Nephron (organoid): ENCODE measurements at regions not wholly inside any gene's neighbourhood (a gene's known extent, or its start where the extent isn't known, plus 50 kb on each side); places are given as distances from the start of the nearest gene placed in this dataset.

Experiments
- H3K27ac Mint-ChIP-seq, 3 experiments: 2 replicates each; pipeline ENCODE4 v1.8.0; 2020; ENCODE audit warnings: mixed read lengths in 3 of 3, mild to moderate bottlenecking in 2 of 3, moderate library complexity in 1 of 3
- H3K27me3 Mint-ChIP-seq: 2 replicates; pipeline ENCODE4 v1.8.0; 2021; ENCODE audit warnings: low read depth, mild to moderate bottlenecking, moderate library complexity, mixed read lengths
- H3K36me3 Mint-ChIP-seq: 2 replicates; pipeline ENCODE4 v1.8.0; 2020; ENCODE audit warnings: low read depth, mixed read lengths
- H3K4me1 Mint-ChIP-seq: 2 replicates; pipeline ENCODE4 v1.8.0; 2020; ENCODE audit warnings: mixed read lengths
- H3K4me3 Mint-ChIP-seq, 3 experiments: 2 replicates each; pipeline ENCODE4 v1.8.0; 2020; ENCODE audit warnings: mild to moderate bottlenecking in 3 of 3, mixed read lengths in 3 of 3, moderate library complexity in 2 of 3
- H3K9me3 Mint-ChIP-seq: 2 replicates; pipeline ENCODE4 v1.8.0; 2020; ENCODE audit warnings: mixed read lengths
- TF ChIP-seq, protein P1 (sequence below), 3 experiments: fragments of 200-600 bp; sonication (generic); IDR thresholded peaks; one replicate each; pipeline ENCODE4 v1.5.0; 2021; ENCODE audit warnings: antibody characterized with exemption in 3 of 3; ENCODE audit not compliant: unreplicated experiment in 3 of 3

DNA sequence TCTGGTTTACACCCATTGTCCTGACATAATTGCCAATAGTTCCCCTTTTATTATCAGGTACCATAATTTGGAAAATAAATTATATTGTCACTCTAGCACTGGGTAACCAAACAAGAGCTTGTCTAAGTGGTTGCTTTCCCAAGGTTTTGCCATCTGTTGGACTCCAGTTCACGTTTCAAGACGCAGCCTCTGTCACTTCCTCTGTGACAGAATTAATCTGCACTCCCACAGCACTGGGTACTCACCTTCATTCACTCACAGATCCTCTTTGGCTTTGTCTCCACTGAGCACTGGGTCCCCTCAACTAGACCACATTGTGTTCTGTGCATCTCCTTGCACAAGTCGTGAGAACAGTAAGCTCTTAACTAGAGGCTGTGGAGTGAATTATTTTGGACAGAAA lies 123.6 kb upstream of the JUN start:
- TF ChIP-seq, protein P1, sequence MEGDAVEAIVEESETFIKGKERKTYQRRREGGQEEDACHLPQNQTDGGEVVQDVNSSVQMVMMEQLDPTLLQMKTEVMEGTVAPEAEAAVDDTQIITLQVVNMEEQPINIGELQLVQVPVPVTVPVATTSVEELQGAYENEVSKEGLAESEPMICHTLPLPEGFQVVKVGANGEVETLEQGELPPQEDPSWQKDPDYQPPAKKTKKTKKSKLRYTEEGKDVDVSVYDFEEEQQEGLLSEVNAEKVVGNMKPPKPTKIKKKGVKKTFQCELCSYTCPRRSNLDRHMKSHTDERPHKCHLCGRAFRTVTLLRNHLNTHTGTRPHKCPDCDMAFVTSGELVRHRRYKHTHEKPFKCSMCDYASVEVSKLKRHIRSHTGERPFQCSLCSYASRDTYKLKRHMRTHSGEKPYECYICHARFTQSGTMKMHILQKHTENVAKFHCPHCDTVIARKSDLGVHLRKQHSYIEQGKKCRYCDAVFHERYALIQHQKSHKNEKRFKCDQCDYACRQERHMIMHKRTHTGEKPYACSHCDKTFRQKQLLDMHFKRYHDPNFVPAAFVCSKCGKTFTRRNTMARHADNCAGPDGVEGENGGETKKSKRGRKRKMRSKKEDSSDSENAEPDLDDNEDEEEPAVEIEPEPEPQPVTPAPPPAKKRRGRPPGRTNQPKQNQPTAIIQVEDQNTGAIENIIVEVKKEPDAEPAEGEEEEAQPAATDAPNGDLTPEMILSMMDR (IDR thresholded peaks at IDR 0.05; ENCODE audit: unreplicated experiment in 3 of 3) = no peak
- Mint-ChIP-seq H3K9me3 (no peaks in the 10 kb centered on the region), H3K27me3 (no peaks in the 10 kb centered on the region), H3K4me1 (peaks cover 28% of the 10 kb centered on the region), H3K4me3 (no peak overlapping the region), H3K36me3 (no peaks in the 10 kb centered on the region), H3K27ac (peak overlapping the region in 1 of 3 experiments; percentile 38)

DNA sequence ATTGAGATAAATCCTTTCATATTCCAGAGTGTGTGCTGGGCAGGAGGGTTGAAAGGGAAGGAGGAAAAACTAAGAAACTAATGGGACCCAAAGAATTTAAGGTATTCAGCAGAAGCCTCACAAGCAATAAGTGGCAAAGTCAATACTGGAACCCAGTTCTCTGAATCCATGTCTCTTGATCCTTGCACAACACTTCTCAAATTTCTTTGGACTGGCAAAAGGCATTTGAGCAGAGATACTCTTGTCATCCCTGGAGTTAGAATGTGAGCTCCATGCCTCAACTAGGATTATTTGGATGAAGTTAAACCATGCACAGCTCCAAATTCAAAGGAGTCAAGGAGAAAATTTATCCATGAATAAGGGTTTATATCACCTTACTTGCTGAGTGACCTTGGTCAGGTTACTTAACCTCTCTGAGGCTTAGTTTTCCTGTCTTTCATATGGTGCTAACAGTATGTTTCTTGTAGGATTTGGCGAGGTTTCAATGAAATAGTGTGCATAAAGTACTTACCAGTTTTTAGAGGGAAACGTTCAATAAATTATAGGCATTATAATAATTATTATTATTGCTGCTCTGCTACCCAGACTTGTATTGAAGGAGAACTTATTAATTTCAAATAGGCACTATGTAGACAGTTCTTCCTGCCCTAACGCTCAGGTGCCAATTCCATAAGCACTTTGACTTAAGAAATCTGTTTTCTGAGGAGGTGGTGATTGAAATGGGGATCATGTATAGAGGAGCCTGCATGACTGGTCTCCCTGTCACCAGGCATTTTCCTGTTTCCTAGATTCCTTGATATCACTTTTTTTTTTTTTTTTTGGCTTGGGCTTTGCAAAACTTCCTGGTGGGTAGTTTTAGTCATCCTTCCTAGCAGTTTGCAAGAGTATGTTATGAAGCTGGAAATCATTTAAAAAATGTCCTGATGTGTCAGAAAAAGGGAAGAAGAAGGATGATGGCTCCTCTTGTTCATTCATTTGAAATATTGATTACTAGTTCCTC lies 125.0 kb upstream of the JUN start:
- peaks cover 22% of the 10 kb centered on the region for H3K4me1 Mint-ChIP-seq
- peaks cover 5% of the 10 kb centered on the region for H3K9me3 Mint-ChIP-seq
- no peak overlapping the region for H3K4me3 Mint-ChIP-seq
- H3K27ac Mint-ChIP-seq = no peak overlapping the region
- no peaks in the 10 kb centered on the region for H3K36me3 Mint-ChIP-seq
- H3K27me3 Mint-ChIP-seq = no peaks in the 10 kb centered on the region
- TF ChIP-seq, protein P1 (IDR thresholded peaks at IDR 0.05; ENCODE audit: unreplicated experiment in 3 of 3) = no peak

GRCh38 chr1:58909914-58910681 lies 126.3 kb upstream of the JUN start:
- Mint-ChIP-seq H3K27me3 (no peaks in the 10 kb centered on the region), H3K36me3 (peaks cover 6% of the 10 kb centered on the region), H3K9me3 (peaks cover 11% of the 10 kb centered on the region), H3K4me3 (no peak overlapping the region), H3K4me1 (peaks cover 14% of the 10 kb centered on the region), H3K27ac (no peak overlapping the region)
- TF ChIP-seq, protein P1 (IDR thresholded peaks at IDR 0.05; ENCODE audit: unreplicated experiment in 3 of 3) = no peak

DNA sequence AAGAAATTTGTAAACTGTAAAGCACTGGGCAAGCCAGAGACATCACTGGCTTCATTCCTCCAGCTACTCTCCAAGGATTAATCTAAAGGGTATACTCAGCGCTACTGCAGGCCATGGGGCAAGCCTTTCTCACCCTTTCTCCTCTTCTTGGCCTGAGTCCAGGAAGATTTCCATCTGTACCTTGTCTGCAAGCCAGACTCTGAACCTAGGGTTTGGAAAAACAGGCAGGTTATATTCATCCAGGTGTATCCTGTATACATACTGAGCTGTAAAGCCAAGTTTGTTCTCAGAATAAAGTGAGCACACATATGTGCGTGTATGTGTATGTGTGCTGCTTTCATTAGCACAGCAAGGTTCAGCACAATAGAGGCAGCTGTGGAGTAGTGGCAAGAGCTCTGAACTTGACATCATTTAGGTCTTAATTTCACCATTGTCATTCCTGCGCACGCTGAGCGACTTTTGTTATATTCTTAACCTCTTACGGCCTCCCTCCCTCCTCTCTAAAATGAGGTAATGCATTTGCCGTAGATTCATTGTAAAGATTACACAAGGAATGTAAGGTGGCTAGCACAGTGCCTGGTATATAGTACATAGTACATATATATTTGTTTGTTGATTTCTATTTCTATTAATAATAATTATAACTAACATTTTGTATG lies 128.1 kb upstream of the JUN start:
- no peaks in the 10 kb centered on the region for H3K27me3 Mint-ChIP-seq
- no peak overlapping the region for H3K4me3 Mint-ChIP-seq
- peaks cover 6% of the 10 kb centered on the region for H3K36me3 Mint-ChIP-seq
- TF ChIP-seq, protein P1 (IDR thresholded peaks at IDR 0.05; ENCODE audit: unreplicated experiment in 3 of 3) = no peak
- H3K27ac Mint-ChIP-seq = no peak overlapping the region
- peaks cover 14% of the 10 kb centered on the region for H3K9me3 Mint-ChIP-seq
- H3K4me1 Mint-ChIP-seq = no peaks in the 10 kb centered on the region

GRCh38 chr1:58914925-58915324 lies 131.1 kb upstream of the JUN start:
- no peaks in the 10 kb centered on the region for H3K4me1 Mint-ChIP-seq
- peaks cover 6% of the 10 kb centered on the region for H3K27me3 Mint-ChIP-seq
- H3K4me3 Mint-ChIP-seq = no peak overlapping the region
- H3K27ac Mint-ChIP-seq = no peak overlapping the region
- peaks cover 14% of the 10 kb centered on the region for H3K9me3 Mint-ChIP-seq
- TF ChIP-seq, protein P1 (IDR thresholded peaks at IDR 0.05; ENCODE audit: unreplicated experiment in 3 of 3) = no peak
- H3K36me3 Mint-ChIP-seq = peaks cover 6% of the 10 kb centered on the region
